Astrocyte (in vitro differentiated cells and primary cell): ENCODE measurements at regions not wholly inside any gene's neighbourhood (a gene's known extent, or its start where the extent isn't known, plus 50 kb on each side); places are given as distances from the start of the nearest gene placed in this dataset.

Experiments
- EZH2 ChIP-seq: IDR thresholded peaks from 2 replicates; pipeline ENCODE4 v1.6.1; 2012; ENCODE audit warnings: mild to moderate bottlenecking, low read length, inconsistent platforms; ENCODE audit not compliant: insufficient read depth
- TF ChIP-seq, protein P1 (sequence below): IDR thresholded peaks from 2 replicates; pipeline ENCODE4 v1.5.1; 2011; ENCODE audit warnings: low read depth, mild to moderate bottlenecking, inconsistent platforms, low read length, moderate library complexity; ENCODE audit not compliant: insufficient read depth

DNA sequence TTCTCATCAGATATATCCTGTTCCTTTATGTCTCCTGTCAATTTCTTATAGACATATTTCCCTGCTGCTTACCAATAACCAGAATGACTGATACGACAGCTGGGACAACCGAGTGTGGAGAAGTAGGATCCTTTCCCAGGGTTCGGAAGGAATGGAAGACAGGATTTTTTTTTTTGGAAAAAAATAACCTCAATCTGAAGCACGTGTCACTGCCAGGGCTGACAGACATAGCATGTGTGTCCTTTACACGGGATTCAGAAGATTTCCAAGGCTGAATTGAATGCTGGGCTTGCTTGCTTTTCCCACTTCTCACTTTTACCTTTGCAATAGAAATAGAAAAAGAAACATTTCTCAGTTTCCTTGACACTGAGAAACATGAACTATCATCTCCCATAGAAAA, 245.7 kb downstream of the GRIN2B start:
- TF ChIP-seq EZH2: no peak
- TF ChIP-seq, protein P1, sequence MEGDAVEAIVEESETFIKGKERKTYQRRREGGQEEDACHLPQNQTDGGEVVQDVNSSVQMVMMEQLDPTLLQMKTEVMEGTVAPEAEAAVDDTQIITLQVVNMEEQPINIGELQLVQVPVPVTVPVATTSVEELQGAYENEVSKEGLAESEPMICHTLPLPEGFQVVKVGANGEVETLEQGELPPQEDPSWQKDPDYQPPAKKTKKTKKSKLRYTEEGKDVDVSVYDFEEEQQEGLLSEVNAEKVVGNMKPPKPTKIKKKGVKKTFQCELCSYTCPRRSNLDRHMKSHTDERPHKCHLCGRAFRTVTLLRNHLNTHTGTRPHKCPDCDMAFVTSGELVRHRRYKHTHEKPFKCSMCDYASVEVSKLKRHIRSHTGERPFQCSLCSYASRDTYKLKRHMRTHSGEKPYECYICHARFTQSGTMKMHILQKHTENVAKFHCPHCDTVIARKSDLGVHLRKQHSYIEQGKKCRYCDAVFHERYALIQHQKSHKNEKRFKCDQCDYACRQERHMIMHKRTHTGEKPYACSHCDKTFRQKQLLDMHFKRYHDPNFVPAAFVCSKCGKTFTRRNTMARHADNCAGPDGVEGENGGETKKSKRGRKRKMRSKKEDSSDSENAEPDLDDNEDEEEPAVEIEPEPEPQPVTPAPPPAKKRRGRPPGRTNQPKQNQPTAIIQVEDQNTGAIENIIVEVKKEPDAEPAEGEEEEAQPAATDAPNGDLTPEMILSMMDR: no peak
